ENCODE measurements at regions not wholly inside any gene's neighbourhood (a gene's known extent, or its start where the extent isn't known, plus 50 kb on each side); places are given as distances from the start of the nearest gene placed in this dataset.

DNA sequence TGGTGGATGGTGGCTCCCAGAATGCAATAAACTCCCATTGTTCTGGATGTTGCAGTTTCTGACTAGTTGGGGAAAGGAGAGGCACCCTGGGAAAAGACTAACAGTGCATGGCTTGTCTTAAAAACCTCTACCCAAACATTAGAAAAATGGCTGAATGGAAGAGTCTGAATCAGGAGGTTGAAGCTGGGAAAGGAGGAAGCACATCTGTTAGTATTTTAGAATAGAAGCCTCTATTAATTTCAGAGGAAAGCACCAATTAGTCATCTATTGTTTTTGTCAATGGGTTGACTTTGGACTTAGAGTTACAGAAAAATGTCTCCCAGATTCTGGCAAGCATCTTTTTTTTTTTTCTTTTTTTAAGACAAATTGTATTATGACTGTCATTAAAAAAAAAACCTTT is 56.1 kb upstream of the ELMO1 start:
- TF ChIP-seq, protein P1, sequence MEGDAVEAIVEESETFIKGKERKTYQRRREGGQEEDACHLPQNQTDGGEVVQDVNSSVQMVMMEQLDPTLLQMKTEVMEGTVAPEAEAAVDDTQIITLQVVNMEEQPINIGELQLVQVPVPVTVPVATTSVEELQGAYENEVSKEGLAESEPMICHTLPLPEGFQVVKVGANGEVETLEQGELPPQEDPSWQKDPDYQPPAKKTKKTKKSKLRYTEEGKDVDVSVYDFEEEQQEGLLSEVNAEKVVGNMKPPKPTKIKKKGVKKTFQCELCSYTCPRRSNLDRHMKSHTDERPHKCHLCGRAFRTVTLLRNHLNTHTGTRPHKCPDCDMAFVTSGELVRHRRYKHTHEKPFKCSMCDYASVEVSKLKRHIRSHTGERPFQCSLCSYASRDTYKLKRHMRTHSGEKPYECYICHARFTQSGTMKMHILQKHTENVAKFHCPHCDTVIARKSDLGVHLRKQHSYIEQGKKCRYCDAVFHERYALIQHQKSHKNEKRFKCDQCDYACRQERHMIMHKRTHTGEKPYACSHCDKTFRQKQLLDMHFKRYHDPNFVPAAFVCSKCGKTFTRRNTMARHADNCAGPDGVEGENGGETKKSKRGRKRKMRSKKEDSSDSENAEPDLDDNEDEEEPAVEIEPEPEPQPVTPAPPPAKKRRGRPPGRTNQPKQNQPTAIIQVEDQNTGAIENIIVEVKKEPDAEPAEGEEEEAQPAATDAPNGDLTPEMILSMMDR (IDR thresholded peaks at IDR 0.05; ENCODE audit: extremely low read depth, low read depth, low read length), result no peak
- Histone ChIP-seq H3K9me3 (ENCODE audit: low read depth, low read length) (no peaks in the 10 kb centered on the region), H3K27ac (ENCODE audit: low read depth, low read length) (no peak overlapping the region), H3K79me2 (ENCODE audit: insufficient read depth, low read length) (no peaks in the 10 kb centered on the region), H4K20me1 (ENCODE audit: insufficient read depth, low read length) (no peaks in the 10 kb centered on the region), H3K4me2 (ENCODE audit: insufficient read depth, low read length) (no peak overlapping the region), H3K36me3 (ENCODE audit: insufficient read depth, low read length) (no peaks in the 10 kb centered on the region), H3K4me3 (ENCODE audit: insufficient read depth, low read length) (no peak overlapping the region), H3K4me1 (ENCODE audit: insufficient read depth, low read length) (no peaks in the 10 kb centered on the region), H2AFZ (ENCODE audit: low read length) (no peak overlapping the region), H3K27me3 (ENCODE audit: insufficient read depth, low read length) (no peaks in the 10 kb centered on the region)
- no peak for DNase-seq (ENCODE audit: insufficient read length, low spot score, missing footprints)

DNA sequence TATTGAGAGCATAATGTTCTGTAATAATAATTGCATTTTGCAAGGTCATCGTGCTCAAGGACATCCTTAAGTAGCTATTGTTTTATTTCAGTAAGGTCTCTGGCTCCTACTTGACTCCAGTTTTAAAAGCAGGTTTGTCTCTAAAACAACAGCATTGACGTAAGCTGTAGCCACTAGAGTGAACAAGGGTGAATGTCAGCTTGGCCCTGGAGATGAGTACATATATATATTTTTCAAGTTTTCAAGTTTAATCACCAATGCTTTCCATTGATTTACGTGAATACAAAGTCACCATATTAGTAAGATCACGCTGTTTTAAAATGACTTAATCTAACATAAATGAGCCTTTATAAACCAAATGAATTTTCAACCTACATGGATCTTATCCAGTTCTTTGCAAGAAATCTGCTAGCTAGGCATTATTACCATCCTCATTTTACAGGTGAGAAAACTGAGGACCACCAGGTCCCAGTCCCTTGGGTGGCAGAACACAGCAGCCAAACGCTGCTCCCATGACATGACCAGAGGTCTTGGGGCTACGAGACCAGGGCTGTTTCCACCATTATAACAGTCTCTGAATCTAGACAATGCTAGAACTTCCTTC is 57.2 kb upstream of the ELMO1 start:
- no peaks in the 10 kb centered on the region for H3K36me3 ChIP-seq (ENCODE audit: insufficient read depth, low read length)
- H3K9me3 ChIP-seq (ENCODE audit: low read depth, low read length), result no peaks in the 10 kb centered on the region
- no peaks in the 10 kb centered on the region for H3K27me3 ChIP-seq (ENCODE audit: insufficient read depth, low read length)

DNA sequence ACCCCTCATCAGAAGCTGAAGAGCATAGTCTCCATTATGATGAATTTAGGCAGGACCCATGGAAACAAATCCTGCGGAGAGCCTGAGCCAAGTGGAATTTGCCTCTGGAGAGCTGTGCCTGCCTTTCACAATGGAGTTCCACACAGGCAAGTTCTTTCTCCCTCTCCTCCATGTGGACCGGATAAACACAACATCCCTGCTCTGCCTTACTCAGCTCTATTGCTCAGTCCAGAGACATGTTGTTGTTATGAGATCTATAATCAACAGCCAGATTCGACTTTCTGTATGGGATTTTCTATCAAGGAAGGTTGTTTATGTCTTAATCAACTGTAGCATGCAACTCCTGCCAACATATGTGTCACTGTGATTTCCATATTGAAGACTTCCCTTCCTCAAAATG is 59.5 kb upstream of the ELMO1 start:
- Histone ChIP-seq H3K9me3 (ENCODE audit: low read depth, low read length) (no peaks in the 10 kb centered on the region), H3K79me2 (ENCODE audit: insufficient read depth, low read length) (no peaks in the 10 kb centered on the region), H3K36me3 (ENCODE audit: insufficient read depth, low read length) (no peaks in the 10 kb centered on the region), H3K27me3 (ENCODE audit: insufficient read depth, low read length) (no peaks in the 10 kb centered on the region), H3K4me3 (ENCODE audit: insufficient read depth, low read length) (no peak overlapping the region), H3K4me1 (ENCODE audit: insufficient read depth, low read length) (no peaks in the 10 kb centered on the region), H3K27ac (ENCODE audit: low read depth, low read length) (no peak overlapping the region), H3K4me2 (ENCODE audit: insufficient read depth, low read length) (no peak overlapping the region), H4K20me1 (ENCODE audit: insufficient read depth, low read length) (no peaks in the 10 kb centered on the region), H2AFZ (ENCODE audit: low read length) (no peak overlapping the region)
- DNase-seq (ENCODE audit: insufficient read length, low spot score, missing footprints), result no peak
- TF ChIP-seq, protein P1 (IDR thresholded peaks at IDR 0.05; ENCODE audit: extremely low read depth, low read depth, low read length), result no peak

More for the DNA sequence above, 57.2 kb upstream of the ELMO1 start:
- TF ChIP-seq, protein P1 (IDR thresholded peaks at IDR 0.05; ENCODE audit: extremely low read depth, low read depth, low read length), result no peak
- H3K79me2 ChIP-seq (ENCODE audit: insufficient read depth, low read length), result no peaks in the 10 kb centered on the region
- H2AFZ ChIP-seq (ENCODE audit: low read length), result no peak overlapping the region
- no peaks in the 10 kb centered on the region for H4K20me1 ChIP-seq (ENCODE audit: insufficient read depth, low read length)
- no peak overlapping the region for H3K27ac ChIP-seq (ENCODE audit: low read depth, low read length)
- no peaks in the 10 kb centered on the region for H3K4me1 ChIP-seq (ENCODE audit: insufficient read depth, low read length)
- no peak overlapping the region for H3K4me3 ChIP-seq (ENCODE audit: insufficient read depth, low read length)
- no peak for DNase-seq (ENCODE audit: insufficient read length, low spot score, missing footprints)
- H3K4me2 ChIP-seq (ENCODE audit: insufficient read depth, low read length), result no peak overlapping the region

DNA sequence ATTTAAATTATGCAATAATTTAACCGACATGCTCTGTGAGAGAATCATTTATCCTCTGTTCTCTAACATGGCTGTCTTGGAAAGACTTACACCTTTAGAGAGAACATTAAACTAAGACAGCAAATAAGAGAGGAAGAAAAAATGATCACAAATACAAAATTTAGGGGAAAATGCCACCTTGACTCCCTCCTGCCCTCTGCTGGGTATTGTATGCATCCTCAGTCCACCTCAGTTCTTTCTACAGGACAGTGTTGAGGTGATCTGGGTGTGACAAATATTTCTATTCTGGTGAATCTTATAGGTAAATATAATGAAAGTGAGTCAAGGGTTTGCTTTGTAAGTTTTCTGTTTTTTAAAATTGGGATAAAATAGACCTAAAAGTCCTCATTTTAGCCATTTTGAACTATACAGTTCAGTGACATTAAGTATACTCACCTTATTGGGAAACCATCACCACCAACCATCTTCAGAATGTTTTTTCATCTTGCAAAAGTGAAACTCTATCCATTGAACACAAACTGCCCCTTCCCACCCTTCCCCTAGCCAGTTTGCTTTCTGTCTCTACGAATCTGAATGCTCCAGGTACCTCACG is 61.5 kb upstream of the ELMO1 start:
- H2AFZ ChIP-seq (ENCODE audit: low read length), result no peak overlapping the region
- H3K79me2 ChIP-seq (ENCODE audit: insufficient read depth, low read length), result no peaks in the 10 kb centered on the region
- H4K20me1 ChIP-seq (ENCODE audit: insufficient read depth, low read length), result no peaks in the 10 kb centered on the region
- H3K9me3 ChIP-seq (ENCODE audit: low read depth, low read length), result no peaks in the 10 kb centered on the region
- H3K4me2 ChIP-seq (ENCODE audit: insufficient read depth, low read length), result no peak overlapping the region
- H3K27me3 ChIP-seq (ENCODE audit: insufficient read depth, low read length), result no peaks in the 10 kb centered on the region
- no peak overlapping the region for H3K27ac ChIP-seq (ENCODE audit: low read depth, low read length)
- H3K4me3 ChIP-seq (ENCODE audit: insufficient read depth, low read length), result no peak overlapping the region
- TF ChIP-seq, protein P1 (IDR thresholded peaks at IDR 0.05; ENCODE audit: extremely low read depth, low read depth, low read length), result peak; percentile 24
- no peaks in the 10 kb centered on the region for H3K36me3 ChIP-seq (ENCODE audit: insufficient read depth, low read length)
- no peak for DNase-seq (ENCODE audit: insufficient read length, low spot score, missing footprints)
- no peaks in the 10 kb centered on the region for H3K4me1 ChIP-seq (ENCODE audit: insufficient read depth, low read length)
